Spleen (tissue), 11 donors: ENCODE measurements at regions not wholly inside any gene's neighbourhood (a gene's known extent, or its start where the extent isn't known, plus 50 kb on each side); places are given as distances from the start of the nearest gene placed in this dataset.

ENCODE experiments used
- DNase-seq: peaks from one replicate; pipeline ENCODE4 v3.0.0-alpha.2; 2020
- H3K27ac ChIP-seq, 8 donors: fragments of 200-600 bp; sonication (generic) in 7 of 8; 1 replicate in 4 of 8; 2 replicates in 4 of 8; pipeline versions ENCODE4 v1.5.0 to v1.8.0; 2016 to 2021; ENCODE audit warnings: inconsistent platforms in 4 of 8, mild to moderate bottlenecking in 4 of 8, moderate library complexity in 1 of 8
- H3K27me3 ChIP-seq, 7 donors: fragments of 200-600 bp; sonication (generic) in 6 of 7; replicated peaks in 1 of 7; 1 replicate in 4 of 7; 2 replicates in 3 of 7; pipeline versions ENCODE4 v1.5.0 to v1.8.0; 2016 to 2021; ENCODE audit warnings: inconsistent platforms in 3 of 7, mild to moderate bottlenecking in 1 of 7
- H3K36me3 ChIP-seq, 6 donors: fragments of 200-600 bp; sonication (generic) in 5 of 6; 1 replicate in 4 of 6; 2 replicates in 2 of 6; pipeline versions ENCODE4 v1.5.0 to v1.8.0; 2016 to 2021; ENCODE audit warnings: inconsistent platforms in 2 of 6
- H3K4me1 ChIP-seq, 6 donors: fragments of 200-600 bp; sonication (generic) in 5 of 6; 1 replicate in 3 of 6; 2 replicates in 3 of 6; pipeline versions ENCODE4 v1.5.0 to v1.8.0; 2016 to 2021; ENCODE audit warnings: inconsistent platforms in 3 of 6
- H3K4me3 ChIP-seq, 8 donors: fragments of 200-600 bp; sonication (generic) in 7 of 8; 1 replicate in 4 of 8; 2 replicates in 4 of 8; pipeline versions ENCODE4 v1.5.0 to v1.8.0; 2016 to 2021; ENCODE audit warnings: inconsistent platforms in 4 of 8, mild to moderate bottlenecking in 4 of 8, moderate library complexity in 2 of 8
- H3K9me3 ChIP-seq, 8 donors: fragments of 200-600 bp; sonication (generic) in 7 of 8; 1 replicate in 4 of 8; 2 replicates in 4 of 8; pipeline versions ENCODE4 v1.5.0 to v1.8.0; 2016 to 2021; ENCODE audit warnings: inconsistent platforms in 4 of 8
- POLR2A ChIP-seq, 3 donors: fragments of 450-650 bp; IDR thresholded peaks; one replicate each; pipeline ENCODE4 v1.5.1; 2017; ENCODE audit warnings: antibody characterized with exemption in 3 of 3, mild to moderate bottlenecking in 1 of 3
- POLR2AphosphoS5 ChIP-seq, 3 donors: sonication (generic); formaldehyde crosslinking; IDR thresholded peaks; one replicate each; pipeline ENCODE4 v1.5.1; 2017; ENCODE audit warnings: antibody characterized with exemption in 3 of 3
- WGBS, 5 donors: extraction: QIAGEN DNeasy Blood & Tissue Kit in 3 of 5; methylation state at CpG; one replicate each; pipeline versions ENCODE4 v1.1.5 to v1.1.7; 2013 to 2018; 5-methylcytosine and 5-hydroxymethylcytosine counted together
- intact Hi-C: fragments of 100-400 bp; cut with DNase I; formaldehyde crosslinking; loops from one replicate; pipeline ENCODE4 v1.15.0; 2023; ENCODE audit warnings: low total_unique reads
- TF ChIP-seq, protein P1 (sequence below), 11 experiments: fragments of 200-600 bp in 7 of 11; fragments of 450-650 bp in 4 of 11; sonication (generic) in 4 of 11; IDR thresholded peaks in 8 of 11; conservative IDR thresholded peaks in 3 of 11; 1 replicate in 7 of 11; 2 replicates in 4 of 11; pipeline versions ENCODE4 v1.4.0 to v1.8.0; 2016 to 2021; ENCODE audit warnings: antibody characterized with exemption in 11 of 11, inconsistent platforms in 4 of 11, mild to moderate bottlenecking in 1 of 11
- donor health status: healthy with polysubstance abuse.
- donor health status: DM: no; HTN: no; CAD: no; lungs with moderate emphysema.
- donor health status: DM: no; HTN: no; CAD: no.
- donor health status: Bipolar disorder and iron deficiency.
- donor health status: healthy.
- donor health status: DM: no; HTN: no; CAD: no.
- donor health status: DM: yes; HTN: yes; CAD: no.

- Histone ChIP-seq H3K27ac (no peak overlapping the region), H3K4me1 (no peaks in the 10 kb centered on the region), H3K36me3 (no peaks in the 10 kb centered on the region), H3K9me3 (peaks cover 0 to 11% (median 2%) of the 10 kb centered on the region in 8 donors), H3K4me3 (no peak overlapping the region), H3K27me3 (no peaks in the 10 kb centered on the region)
- 65 to 82% (median 66%) methylated on average over 1 of the region's 1 CpG for WGBS, 5 donors
- TF ChIP-seq, protein P1, sequence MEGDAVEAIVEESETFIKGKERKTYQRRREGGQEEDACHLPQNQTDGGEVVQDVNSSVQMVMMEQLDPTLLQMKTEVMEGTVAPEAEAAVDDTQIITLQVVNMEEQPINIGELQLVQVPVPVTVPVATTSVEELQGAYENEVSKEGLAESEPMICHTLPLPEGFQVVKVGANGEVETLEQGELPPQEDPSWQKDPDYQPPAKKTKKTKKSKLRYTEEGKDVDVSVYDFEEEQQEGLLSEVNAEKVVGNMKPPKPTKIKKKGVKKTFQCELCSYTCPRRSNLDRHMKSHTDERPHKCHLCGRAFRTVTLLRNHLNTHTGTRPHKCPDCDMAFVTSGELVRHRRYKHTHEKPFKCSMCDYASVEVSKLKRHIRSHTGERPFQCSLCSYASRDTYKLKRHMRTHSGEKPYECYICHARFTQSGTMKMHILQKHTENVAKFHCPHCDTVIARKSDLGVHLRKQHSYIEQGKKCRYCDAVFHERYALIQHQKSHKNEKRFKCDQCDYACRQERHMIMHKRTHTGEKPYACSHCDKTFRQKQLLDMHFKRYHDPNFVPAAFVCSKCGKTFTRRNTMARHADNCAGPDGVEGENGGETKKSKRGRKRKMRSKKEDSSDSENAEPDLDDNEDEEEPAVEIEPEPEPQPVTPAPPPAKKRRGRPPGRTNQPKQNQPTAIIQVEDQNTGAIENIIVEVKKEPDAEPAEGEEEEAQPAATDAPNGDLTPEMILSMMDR (IDR thresholded peaks at IDR 0.05 in 8 of 11, conservative IDR thresholded peaks at IDR 0.05 in 3 of 11) = no peak
- TF ChIP-seq POLR2A (IDR thresholded peaks at IDR 0.05) (no peak), POLR2AphosphoS5 (IDR thresholded peaks at IDR 0.05) (no peak)
- no peak for DNase-seq
- intact Hi-C loops = no loop called here
Measured at GRCh38 chr4:31651541-31651940, 931.4 kb downstream of the PCDH7 start.

DNA sequence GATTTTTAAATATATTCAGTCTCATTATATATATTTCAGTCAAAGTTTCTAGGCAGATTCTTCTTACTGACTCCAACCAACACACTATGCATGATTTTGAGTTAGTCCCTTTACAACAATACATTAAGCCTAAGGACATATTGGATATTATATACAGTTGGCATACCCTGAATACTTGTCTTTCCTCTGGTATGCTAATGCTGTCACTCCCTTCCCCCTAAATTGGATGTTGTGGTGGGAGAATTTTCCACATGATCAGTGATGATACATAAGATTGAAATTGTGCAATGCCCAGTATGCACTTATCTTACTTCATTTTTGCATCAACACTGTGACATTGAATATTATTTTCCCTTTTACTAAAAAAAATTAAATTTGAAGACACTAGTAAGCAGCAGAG is 935.2 kb downstream of the PCDH7 start:
- intact Hi-C loops = no loop called here
- no peak overlapping the region for H3K4me3 ChIP-seq
- no peaks in the 10 kb centered on the region for H3K4me1 ChIP-seq
- no peaks in the 10 kb centered on the region for H3K27me3 ChIP-seq
- DNase-seq = no peak
- H3K36me3 ChIP-seq = no peaks in the 10 kb centered on the region
- no peak overlapping the region for H3K27ac ChIP-seq
- H3K9me3 ChIP-seq = peaks cover 0 to 9% (median 2%) of the 10 kb centered on the region in 8 donors
- TF ChIP-seq POLR2AphosphoS5 (IDR thresholded peaks at IDR 0.05) (no peak), POLR2A (IDR thresholded peaks at IDR 0.05) (no peak)
- TF ChIP-seq, protein P1 (IDR thresholded peaks at IDR 0.05 in 8 of 11, conservative IDR thresholded peaks at IDR 0.05 in 3 of 11) = no peak

- peaks cover 0 to 3% (median under 1%) of the 10 kb centered on the region in 8 donors for H3K9me3 ChIP-seq
- H3K27me3 ChIP-seq = no peaks in the 10 kb centered on the region
- H3K36me3 ChIP-seq = no peaks in the 10 kb centered on the region
- TF ChIP-seq POLR2A (IDR thresholded peaks at IDR 0.05) = no peak
- TF ChIP-seq, protein P1 (IDR thresholded peaks at IDR 0.05 in 8 of 11, conservative IDR thresholded peaks at IDR 0.05 in 3 of 11) = no peak
- no peak for TF ChIP-seq POLR2AphosphoS5 (IDR thresholded peaks at IDR 0.05)
- H3K4me1 ChIP-seq = no peaks in the 10 kb centered on the region
- intact Hi-C loops = no loop called here
- DNase-seq = no peak
- WGBS, 5 donors = 84 to 90% (median 85%) methylated on average over 5 of the region's 5 CpGs
- H3K4me3 ChIP-seq = no peak overlapping the region
- H3K27ac ChIP-seq = no peak overlapping the region
Measured at GRCh38 chr4:31657859-31658570, 937.8 kb downstream of the PCDH7 start.

DNA sequence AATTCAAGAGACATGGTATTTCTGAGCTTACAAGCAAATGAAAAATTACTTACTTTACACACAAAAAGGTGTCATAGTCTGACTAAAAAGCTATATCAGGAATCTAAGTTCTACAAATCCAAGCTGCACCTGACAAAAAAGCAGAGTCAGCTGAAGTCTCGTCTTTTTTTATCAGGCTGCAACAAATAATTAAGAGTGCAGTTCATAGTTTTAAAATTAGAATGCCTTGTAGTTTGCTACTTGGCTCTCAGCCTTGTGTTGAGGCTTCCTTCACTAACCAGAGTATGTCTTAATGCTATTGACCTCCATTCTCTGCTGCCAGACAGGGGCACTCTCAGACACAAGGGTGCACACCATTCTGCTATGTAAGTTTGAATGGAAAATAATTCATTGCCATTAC is 940.7 kb downstream of the PCDH7 start:
- Histone ChIP-seq H3K9me3 (no peaks in the 10 kb centered on the region), H3K27me3 (no peaks in the 10 kb centered on the region), H3K4me1 (no peaks in the 10 kb centered on the region), H3K4me3 (no peak overlapping the region), H3K36me3 (no peaks in the 10 kb centered on the region), H3K27ac (no peak overlapping the region)
- intact Hi-C loops = no loop called here
- no peak for DNase-seq
- TF ChIP-seq POLR2A (IDR thresholded peaks at IDR 0.05) (no peak), POLR2AphosphoS5 (IDR thresholded peaks at IDR 0.05) (no peak)
- TF ChIP-seq, protein P1 (IDR thresholded peaks at IDR 0.05 in 8 of 11, conservative IDR thresholded peaks at IDR 0.05 in 3 of 11) = no peak
- WGBS, 5 donors = 55 to 78% (median 59%) methylated on average over 1 of the region's 1 CpG
